AG20443 (cell line): ENCODE measurements at regions not wholly inside any gene's neighbourhood (a gene's known extent, or its start where the extent isn't known, plus 50 kb on each side); places are given as distances from the start of the nearest gene placed in this dataset.

ENCODE experiments used
- DNase-seq: peaks from one replicate; pipeline ENCODE4 v3.0.0; 2012; ENCODE audit warnings: low spot score, mixed read lengths

GRCh38 chr12:46468160-46468559 is 95.6 kb upstream of the SLC38A2 start:
- no peak for DNase-seq

- DNase-seq, result no peak
Measured at GRCh38 chr12:46465307-46465706, 92.7 kb upstream of the SLC38A2 start.

- no peak for DNase-seq
Measured at GRCh38 chr12:46464863-46465262, 92.3 kb upstream of the SLC38A2 start.

DNA sequence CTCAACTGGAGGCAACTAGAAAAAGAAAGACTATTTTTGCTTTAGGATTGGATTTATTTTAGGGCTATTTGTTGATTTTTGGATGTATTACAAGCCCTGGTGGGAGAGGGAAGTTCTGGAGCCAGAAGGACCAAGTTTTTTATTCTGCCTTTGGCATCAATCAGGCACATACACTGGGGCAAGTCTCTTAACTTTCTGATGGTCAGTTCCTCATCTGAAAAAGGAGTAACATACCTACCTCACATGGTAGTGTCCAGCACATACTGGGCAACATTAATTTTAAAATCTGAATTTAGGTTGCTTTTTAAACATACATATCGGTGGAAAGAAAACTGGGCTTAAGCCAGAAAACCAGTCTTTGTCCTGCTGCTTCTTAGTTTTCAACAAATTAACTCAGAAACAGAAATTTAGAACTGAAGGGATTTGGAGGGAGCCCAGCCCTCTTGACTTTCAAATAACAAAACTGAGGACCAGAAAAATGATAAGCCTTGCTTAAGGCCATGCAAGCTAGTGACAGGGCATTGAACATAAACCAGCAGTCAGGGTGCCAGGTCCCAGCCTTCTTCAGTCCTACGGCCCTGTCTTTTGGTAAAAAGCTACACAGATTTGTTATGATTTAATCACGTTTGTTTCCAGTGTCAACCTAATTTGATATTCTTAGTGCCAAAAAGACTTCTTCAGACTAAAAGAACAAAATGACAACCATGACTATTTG is 90.2 kb upstream of the SLC38A2 start:
- no peak for DNase-seq

DNA sequence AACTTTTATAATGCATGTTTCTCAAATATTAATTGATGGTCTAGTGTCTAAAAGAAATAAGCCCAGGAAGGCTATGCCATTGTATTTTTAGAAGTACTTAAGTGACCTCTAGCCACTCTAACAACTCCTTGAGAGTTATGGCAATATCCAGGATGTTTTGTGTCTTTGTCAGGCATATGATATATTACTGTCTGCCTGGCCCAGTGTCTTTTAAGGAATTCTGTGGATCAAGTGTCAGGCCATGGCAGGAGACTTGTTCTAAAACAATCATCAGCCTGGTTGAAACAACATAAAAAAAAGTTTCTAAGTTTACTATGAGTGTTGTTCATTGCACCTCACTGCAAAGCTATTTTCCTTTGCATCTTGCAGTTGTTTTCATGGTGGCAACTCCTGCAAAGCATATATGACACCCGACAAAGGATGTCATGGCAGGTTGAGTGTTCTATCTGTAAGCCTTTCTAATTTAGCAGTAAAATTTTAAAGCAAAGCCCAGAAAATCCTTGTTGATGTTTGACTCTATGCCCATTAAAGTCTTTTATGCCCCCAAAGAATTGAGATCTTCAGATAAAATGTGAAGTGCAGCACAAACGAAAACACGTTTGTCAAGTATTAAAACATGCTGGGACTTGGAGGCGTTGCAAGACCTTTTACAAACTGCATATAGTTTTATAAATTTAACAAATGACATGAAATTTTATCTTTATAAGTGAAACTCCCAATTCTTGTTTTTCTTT is 89.5 kb upstream of the SLC38A2 start:
- no peak for DNase-seq

DNA sequence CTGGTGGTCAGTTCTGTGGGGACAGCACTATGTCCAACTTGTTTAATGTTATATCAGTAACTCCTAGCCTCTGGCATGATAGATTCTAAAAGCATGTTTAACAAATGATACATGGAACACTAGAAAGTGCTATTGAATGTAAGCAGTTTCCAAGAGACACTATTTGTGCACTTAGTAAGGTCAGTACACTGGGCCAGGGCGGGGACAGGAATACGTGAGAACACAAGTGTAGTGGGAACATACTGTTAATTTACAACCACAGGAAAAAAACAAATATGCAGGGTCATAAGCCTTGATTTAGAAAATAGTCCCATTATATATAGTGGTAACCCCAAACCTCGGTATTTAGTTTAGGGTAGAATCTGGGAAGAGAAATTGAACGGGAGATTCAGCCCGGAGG is 88.9 kb upstream of the SLC38A2 start:
- DNase-seq, result no peak

DNA sequence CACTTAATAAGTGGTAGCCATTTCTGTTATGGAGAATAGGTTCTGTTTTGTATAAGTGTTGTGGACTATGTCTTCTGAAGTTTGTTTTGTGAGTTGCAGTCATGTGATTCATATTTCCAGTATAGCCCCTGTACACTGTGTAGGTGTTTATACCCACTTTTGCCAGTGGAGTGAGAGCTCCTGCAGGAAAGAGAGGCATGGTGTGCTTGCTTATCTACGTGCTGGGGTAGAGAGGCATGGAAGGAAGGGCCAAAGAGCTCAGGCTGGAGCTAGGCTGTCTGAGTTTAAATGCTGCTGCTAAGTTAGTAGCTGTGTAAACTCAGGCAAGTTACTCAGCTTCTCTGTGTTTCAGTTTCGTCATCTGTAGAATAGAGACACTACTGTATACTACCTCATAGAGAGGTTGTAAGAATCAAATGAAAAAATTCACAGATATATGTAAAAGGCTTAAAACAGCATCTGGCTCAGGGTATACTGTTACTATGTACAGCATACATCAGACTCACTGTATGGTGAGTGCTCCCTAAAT is 88.2 kb upstream of the SLC38A2 start:
- DNase-seq, result no peak

DNA sequence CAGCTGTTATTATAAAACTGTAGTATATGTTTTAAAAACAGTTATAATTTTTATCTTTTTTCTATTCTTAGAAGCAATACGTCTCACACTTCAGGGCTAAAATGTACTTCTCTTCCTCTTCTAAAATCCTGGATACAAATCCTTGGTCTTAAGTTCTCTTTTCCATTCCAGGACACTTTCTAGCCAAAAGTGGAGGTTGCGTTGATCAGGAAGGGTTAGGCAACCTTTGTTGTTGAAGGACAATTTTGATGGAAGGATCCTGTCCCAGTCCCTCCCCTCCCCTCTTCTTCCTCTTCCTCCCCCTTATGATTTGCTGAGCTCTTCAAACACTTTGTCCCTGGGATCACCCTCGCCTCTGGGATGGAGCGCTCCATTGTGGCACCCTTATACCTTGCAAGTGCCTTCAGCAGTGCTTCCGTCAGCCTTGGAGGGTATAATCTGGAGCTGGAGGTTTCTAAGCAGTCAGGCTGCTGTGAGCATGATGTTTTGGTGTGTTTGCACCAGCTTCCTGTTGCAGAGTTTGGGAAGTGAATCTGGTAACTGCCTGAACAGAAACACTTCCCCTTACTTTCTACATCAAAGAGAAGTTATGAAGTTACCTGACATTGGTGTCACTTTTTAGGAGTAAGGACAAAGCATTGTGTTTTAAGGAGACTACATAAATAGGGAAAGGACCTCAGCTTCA is 87.4 kb upstream of the SLC38A2 start:
- no peak for DNase-seq

DNA sequence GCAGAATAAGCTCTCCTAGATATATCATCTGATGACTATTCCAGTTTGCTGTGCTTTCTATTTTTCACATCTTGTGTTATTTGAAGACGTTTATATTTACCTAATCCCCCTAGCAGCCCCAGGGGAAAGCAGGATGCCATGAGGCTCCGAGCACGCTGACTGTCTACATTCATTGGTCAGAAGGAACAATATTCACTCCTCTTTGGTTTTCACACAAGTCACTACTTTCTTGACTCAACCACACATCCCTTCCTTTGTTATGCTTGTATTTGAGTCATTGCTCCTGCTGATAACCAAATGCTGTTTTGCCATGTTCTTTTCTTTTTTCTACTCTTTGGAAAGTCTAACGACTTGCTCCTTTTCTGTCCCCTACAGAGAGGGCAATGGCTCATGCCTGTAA is 86.5 kb upstream of the SLC38A2 start:
- peak; percentile 39 for DNase-seq

DNA sequence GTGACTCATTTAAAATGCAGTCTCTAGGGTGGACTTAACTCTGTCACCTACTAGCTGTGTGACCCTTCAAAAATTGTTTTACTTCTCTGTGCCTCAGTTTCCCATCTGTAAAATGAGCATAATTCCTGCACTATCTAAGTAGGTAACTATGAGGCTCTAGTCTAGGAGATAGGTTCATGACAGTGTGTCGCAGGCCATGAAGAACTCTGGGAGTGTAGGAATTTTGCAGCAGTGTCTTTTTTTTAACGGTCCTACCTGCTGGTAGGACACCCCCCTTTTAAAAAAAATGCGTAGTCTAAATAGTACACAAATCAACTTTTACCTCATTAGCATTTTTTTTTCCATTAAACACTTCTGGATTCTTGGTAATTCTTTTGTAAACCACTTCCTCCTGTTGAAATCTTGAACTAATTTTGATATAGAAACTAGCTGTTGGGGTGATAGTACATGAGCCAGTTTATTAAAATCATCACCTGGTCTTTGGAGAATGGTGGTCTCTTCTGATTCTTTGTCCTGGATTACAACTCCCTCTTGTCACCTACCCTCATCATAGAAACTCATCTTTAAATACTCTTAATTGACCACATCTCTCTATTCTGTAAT is 86.0 kb upstream of the SLC38A2 start:
- no peak for DNase-seq

DNA sequence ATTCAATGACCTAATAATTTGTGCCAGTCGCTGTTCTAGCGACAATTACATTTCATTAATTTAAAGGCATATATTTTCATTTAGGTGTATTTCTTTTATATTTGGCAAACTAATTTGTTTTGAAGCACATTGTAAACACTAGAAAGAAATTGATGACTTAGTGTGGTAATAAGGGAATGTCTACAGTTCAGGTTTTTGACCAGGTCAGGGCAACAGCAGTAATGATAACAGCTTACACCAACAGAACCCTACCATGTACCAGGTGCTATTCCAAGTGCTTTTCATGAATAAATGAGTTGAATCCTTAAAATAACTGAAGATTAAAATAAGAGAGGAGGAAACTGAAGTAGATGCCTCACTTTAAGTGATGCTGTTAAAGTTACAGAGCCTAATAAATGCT is 85.4 kb upstream of the SLC38A2 start:
- DNase-seq, result no peak

DNA sequence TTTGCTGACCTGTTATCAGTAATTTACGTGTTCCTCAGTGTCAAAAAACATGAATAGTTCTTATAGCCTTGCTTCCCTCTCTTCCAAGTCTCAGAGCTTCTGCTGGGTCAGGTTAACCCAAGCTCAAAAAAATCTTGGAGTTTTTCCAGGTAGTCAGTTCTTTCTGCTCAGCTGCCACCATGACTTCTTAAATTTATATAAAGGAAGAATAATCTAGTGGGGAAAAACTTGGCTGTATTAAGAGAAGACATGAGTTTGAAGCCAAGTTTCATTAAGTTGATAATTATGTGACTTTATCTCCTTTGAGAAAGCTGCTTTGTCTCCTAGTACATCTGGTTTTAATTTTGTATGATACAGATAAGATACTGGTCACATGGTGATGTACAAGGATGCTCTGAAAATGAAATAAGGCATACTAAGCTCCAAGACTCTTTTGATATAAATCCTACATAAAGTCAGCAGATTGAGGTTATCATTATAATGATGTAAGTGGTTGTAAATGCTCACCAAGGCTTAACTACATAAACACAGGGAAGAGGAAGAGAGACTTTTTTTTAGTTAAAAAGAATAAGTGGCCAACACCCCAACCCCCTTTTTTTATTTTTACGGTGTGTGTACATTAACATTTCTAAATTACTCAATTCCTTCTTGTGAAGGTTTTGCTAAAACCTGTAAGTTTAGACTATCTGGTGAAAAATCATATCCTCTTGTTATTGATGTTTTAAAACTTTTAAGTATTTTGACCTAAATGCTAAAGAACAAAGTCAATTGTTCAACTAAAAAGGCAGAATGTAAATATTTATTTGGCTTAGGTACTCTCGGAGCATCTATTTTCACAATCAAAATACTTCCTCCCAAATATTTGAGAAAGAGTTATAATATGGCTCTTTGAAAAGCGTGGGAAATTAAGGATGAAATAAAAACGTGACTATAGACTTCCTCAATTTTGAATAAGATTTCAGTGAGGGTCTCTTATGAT is 84.1 kb upstream of the SLC38A2 start:
- no peak for DNase-seq

DNA sequence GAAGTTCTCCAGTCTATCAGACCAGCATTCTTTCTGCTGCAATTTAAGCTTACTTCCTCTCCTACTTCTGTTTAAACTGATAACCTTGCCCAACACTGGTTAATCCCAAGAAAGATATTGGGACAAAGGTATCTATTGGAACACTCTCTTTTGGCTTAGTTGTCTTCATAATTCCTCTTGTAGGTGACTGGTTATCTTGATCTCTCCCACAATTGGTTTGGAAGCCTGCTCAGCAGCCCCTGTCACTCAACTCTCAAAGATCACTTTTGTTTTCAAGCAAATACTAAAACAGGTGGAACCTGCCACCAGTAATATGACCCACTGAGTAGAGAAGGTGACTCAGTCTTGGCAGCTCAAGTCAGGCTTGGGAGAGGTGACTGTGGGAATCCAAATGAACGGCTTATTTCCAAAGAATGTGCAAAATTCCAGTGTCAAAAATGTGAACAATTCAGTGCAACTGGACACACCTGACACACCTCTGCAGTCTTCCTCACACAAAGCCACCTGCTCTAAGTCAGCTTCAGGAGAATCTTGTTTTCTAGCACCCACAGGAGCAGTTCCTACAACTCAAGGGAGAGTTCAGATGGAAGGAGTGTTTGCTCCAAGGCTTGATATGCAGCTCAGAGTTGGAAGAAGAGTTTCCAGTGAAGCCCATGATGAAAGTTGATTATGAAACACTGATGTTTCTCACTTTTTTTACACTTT is 83.2 kb upstream of the SLC38A2 start:
- DNase-seq, result no peak

- no peak for DNase-seq
Measured at GRCh38 chr12:46454981-46455380, 82.4 kb upstream of the SLC38A2 start.

- DNase-seq, result no peak
Measured at GRCh38 chr12:46453428-46453827, 80.9 kb upstream of the SLC38A2 start.

- DNase-seq, result no peak
Measured at GRCh38 chr12:46452776-46453175, 80.2 kb upstream of the SLC38A2 start.

DNA sequence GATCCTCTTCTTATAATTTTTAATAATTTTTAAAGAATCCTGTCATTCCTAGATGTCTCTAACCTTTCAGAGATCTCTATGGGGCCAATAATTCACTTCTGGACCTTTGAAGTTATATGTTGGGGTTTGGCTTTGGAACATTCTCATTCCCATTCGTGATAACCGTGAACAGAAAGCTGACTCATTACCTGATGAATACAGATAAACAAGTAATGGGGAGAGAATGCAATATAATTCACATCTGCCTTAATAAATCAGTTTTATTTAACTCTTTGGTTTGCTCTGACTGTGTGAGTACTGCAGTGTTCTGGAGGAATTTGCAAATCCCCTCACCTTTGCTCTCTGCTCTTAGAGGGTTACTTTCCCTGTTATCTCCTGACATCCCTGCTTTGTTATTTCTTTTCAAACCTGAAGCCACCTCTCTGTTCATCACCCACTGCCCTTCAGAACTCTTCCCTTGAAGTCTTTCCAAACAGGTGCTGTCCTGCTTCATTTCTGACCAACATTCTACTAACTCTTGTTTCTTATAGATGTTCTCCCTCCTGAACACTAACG is 79.6 kb upstream of the SLC38A2 start:
- no peak for DNase-seq

GRCh38 chr12:46451276-46452021 is 78.9 kb upstream of the SLC38A2 start:
- no peak for DNase-seq

GRCh38 chr12:46450279-46450748 is 77.7 kb upstream of the SLC38A2 start:
- no peak for DNase-seq
